ENCODE measurements at regions not wholly inside any gene's neighbourhood (a gene's known extent, or its start where the extent isn't known, plus 50 kb on each side); places are given as distances from the start of the nearest gene placed in this dataset.

GRCh38 chr1:204814166-204814884 lies 56.3 kb upstream of the NFASC start:
- no peak overlapping the region for H3K9ac ChIP-seq (ENCODE audit: low read length)
- peaks cover 62% of the 10 kb centered on the region for H3K27me3 ChIP-seq (ENCODE audit: low read length)
- no peak for DNase-seq
- ChIA-PET POLR2A (ENCODE audit: unreplicated experiment) (no interaction called here), CTCF (no interaction called here)
- H3K4me3 ChIP-seq (ENCODE audit: low read length): no peak overlapping the region
- H3K4me2 ChIP-seq (ENCODE audit: low read length): no peak overlapping the region
- BruUV-seq (replicated peaks): no TSS peak
- no peak for TF ChIP-seq EZH2 (IDR thresholded peaks at IDR 0.05; ENCODE audit: low read length, unreplicated experiment)
- TF ChIP-seq EZH2phosphoT487 (IDR thresholded peaks at IDR 0.05; ENCODE audit: borderline replicate concordance, low read length): no peak
- H3K9me3 ChIP-seq (ENCODE audit: low read length): no peaks in the 10 kb centered on the region
- no peak overlapping the region for H3K27ac ChIP-seq (ENCODE audit: low read length)
- ATAC-seq: no peak
- no peaks in the 10 kb centered on the region for H3K79me2 ChIP-seq (ENCODE audit: low read length)
- H3K9me2 ChIP-seq (replicated peaks; ENCODE audit: low read length): no peaks in the 10 kb centered on the region
- H3F3A ChIP-seq (ENCODE audit: low read length, unreplicated experiment): no peaks in the 10 kb centered on the region
- H3K4me1 ChIP-seq (ENCODE audit: insufficient read depth, low read length): no peaks in the 10 kb centered on the region
- H2AFZ ChIP-seq (ENCODE audit: low read length): no peak overlapping the region
- no peaks in the 10 kb centered on the region for H3K36me3 ChIP-seq (ENCODE audit: low read depth, low read length)
- intact Hi-C loops (cut with micrococcal nuclease): no loop called here
- no peaks in the 10 kb centered on the region for H4K20me1 ChIP-seq (ENCODE audit: low read length)

GRCh38 chr1:204817341-204817740 lies 53.3 kb upstream of the NFASC start:
- H3F3A ChIP-seq (ENCODE audit: low read length, unreplicated experiment): no peaks in the 10 kb centered on the region
- H3K27ac ChIP-seq (ENCODE audit: low read length): no peak overlapping the region
- DNase-seq (no peak), ATAC-seq (no peak)
- ChIA-PET POLR2A (ENCODE audit: unreplicated experiment) (no interaction called here), CTCF (no interaction called here)
- no peak for TF ChIP-seq EZH2phosphoT487 (IDR thresholded peaks at IDR 0.05; ENCODE audit: borderline replicate concordance, low read length)
- TF ChIP-seq CTCF (conservative IDR thresholded peaks at IDR 0.05; ENCODE audit: low read depth, low read length): no peak
- TF ChIP-seq EZH2 (IDR thresholded peaks at IDR 0.05; ENCODE audit: low read length, unreplicated experiment): no peak
- H3K79me2 ChIP-seq (ENCODE audit: low read length): no peaks in the 10 kb centered on the region
- no peaks in the 10 kb centered on the region for H3K9me2 ChIP-seq (replicated peaks; ENCODE audit: low read length)
- H3K36me3 ChIP-seq (ENCODE audit: low read depth, low read length): no peaks in the 10 kb centered on the region
- BruUV-seq (replicated peaks): no TSS peak
- no peak overlapping the region for H3K9ac ChIP-seq (ENCODE audit: low read length)
- no peak overlapping the region for H3K4me2 ChIP-seq (ENCODE audit: low read length)
- H3K9me3 ChIP-seq (ENCODE audit: low read length): no peaks in the 10 kb centered on the region
- no peaks in the 10 kb centered on the region for H3K4me1 ChIP-seq (ENCODE audit: insufficient read depth, low read length)
- intact Hi-C loops (cut with micrococcal nuclease): no loop called here
- no peak overlapping the region for H2AFZ ChIP-seq (ENCODE audit: low read length)
- H4K20me1 ChIP-seq (ENCODE audit: low read length): no peaks in the 10 kb centered on the region
- peaks cover 89% of the 10 kb centered on the region for H3K27me3 ChIP-seq (ENCODE audit: low read length)
- no peak overlapping the region for H3K4me3 ChIP-seq (ENCODE audit: low read length)

GRCh38 chr1:204818998-204819397 lies 51.7 kb upstream of the NFASC start:
- no TSS peak for BruUV-seq (replicated peaks)
- Histone ChIP-seq H3K4me2 (ENCODE audit: low read length) (no peak overlapping the region), H3K79me2 (ENCODE audit: low read length) (no peaks in the 10 kb centered on the region), H3K9me2 (replicated peaks; ENCODE audit: low read length) (no peaks in the 10 kb centered on the region), H3K9ac (ENCODE audit: low read length) (no peak overlapping the region), H3K4me3 (ENCODE audit: low read length) (no peak overlapping the region), H4K20me1 (ENCODE audit: low read length) (no peaks in the 10 kb centered on the region), H3K27me3 (ENCODE audit: low read length) (peaks cover 82% of the 10 kb centered on the region), H3K27ac (ENCODE audit: low read length) (no peak overlapping the region), H3K36me3 (ENCODE audit: low read depth, low read length) (no peaks in the 10 kb centered on the region), H3K9me3 (ENCODE audit: low read length) (no peaks in the 10 kb centered on the region), H2AFZ (ENCODE audit: low read length) (no peak overlapping the region), H3K4me1 (ENCODE audit: insufficient read depth, low read length) (no peaks in the 10 kb centered on the region), H3F3A (ENCODE audit: low read length, unreplicated experiment) (no peaks in the 10 kb centered on the region)
- DNase-seq (no peak), ATAC-seq (no peak)
- TF ChIP-seq CTCF (conservative IDR thresholded peaks at IDR 0.05; ENCODE audit: low read depth, low read length) (no peak), EZH2 (IDR thresholded peaks at IDR 0.05; ENCODE audit: low read length, unreplicated experiment) (no peak), EZH2phosphoT487 (IDR thresholded peaks at IDR 0.05; ENCODE audit: borderline replicate concordance, low read length) (no peak)
- CTCF ChIA-PET: interaction anchor here (0.7 to 1.2 kb wide), 2 partner anchors 12 to 18 kb away, joined by 3 to 5 read pairs; no protein-coding TSS in a partner anchor
- intact Hi-C loops (cut with micrococcal nuclease): no loop called here
- POLR2A ChIA-PET (ENCODE audit: unreplicated experiment): no interaction called here
